Stromal cell of bone marrow (primary cell): ENCODE measurements at regions not wholly inside any gene's neighbourhood (a gene's known extent, or its start where the extent isn't known, plus 50 kb on each side); places are given as distances from the start of the nearest gene placed in this dataset.

ENCODE experiments used
- DNase-seq: peaks from one replicate; pipeline ENCODE4 v3.0.0-alpha.2; 2012; ENCODE audit warnings: low read depth

- no peak for DNase-seq
These were observed 312.4 kb upstream of the RTL1 start for GRCh38 chr14:101215927-101216326.

- DNase-seq = no peak
These were observed 313.0 kb upstream of the RTL1 start for GRCh38 chr14:101216366-101217079.

GRCh38 chr14:101217080-101217463 is 313.6 kb upstream of the RTL1 start:
- DNase-seq = no peak

- DNase-seq = no peak
These were observed 314.3 kb upstream of the RTL1 start for GRCh38 chr14:101217616-101218371.

- DNase-seq = no peak
These were observed 316.6 kb upstream of the RTL1 start for GRCh38 chr14:101219896-101220703.

- no peak for DNase-seq
These were observed 317.5 kb upstream of the RTL1 start for GRCh38 chr14:101220921-101221510.

GRCh38 chr14:101221549-101222160 is 318.1 kb upstream of the RTL1 start:
- DNase-seq = no peak

- DNase-seq = no peak
These were observed 319.0 kb upstream of the RTL1 start for GRCh38 chr14:101222362-101223070.

GRCh38 chr14:101223127-101223526 is 319.6 kb upstream of the RTL1 start:
- no peak for DNase-seq

- DNase-seq = no peak
These were observed 320.1 kb upstream of the RTL1 start for GRCh38 chr14:101223561-101224162.

GRCh38 chr14:101224356-101225156 is 321.0 kb upstream of the RTL1 start:
- no peak for DNase-seq

GRCh38 chr14:101225157-101226152 is 321.9 kb upstream of the RTL1 start:
- no peak for DNase-seq

- DNase-seq = no peak
These were observed 322.7 kb upstream of the RTL1 start for GRCh38 chr14:101226265-101226602.

GRCh38 chr14:101226603-101227425 is 323.3 kb upstream of the RTL1 start:
- no peak for DNase-seq

GRCh38 chr14:101227611-101228594 is 324.4 kb upstream of the RTL1 start:
- no peak for DNase-seq

- DNase-seq = no peak
These were observed 325.5 kb upstream of the RTL1 start for GRCh38 chr14:101228949-101229541.
